ENCODE measurements at regions not wholly inside any gene's neighbourhood (a gene's known extent, or its start where the extent isn't known, plus 50 kb on each side); places are given as distances from the start of the nearest gene placed in this dataset.

DNA sequence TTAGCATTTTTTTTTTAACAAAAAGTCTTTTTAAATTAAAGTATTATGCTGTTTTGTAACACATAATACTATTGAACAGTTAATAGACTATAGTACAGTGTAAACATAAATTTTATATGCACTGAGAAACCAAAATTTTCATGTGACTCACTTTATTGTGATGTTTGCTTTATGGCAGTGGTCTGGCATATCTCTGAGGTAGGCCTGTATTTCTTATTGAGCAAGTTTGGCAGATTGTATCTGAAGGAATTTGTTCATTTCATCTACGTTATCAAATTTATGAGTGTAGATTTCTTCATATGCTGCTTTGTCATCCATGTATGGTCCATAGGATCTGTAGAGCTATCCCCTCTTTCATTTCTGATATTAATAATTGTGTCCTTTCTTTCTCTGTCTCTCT, 78.8 kb upstream of the PDE3A start:
- no peak for DNase-seq
- H4K20me1 ChIP-seq (ENCODE audit: insufficient read depth, low read length): no peaks in the 10 kb centered on the region
- no peak overlapping the region for H3K14ac ChIP-seq (replicated peaks; ENCODE audit: low read depth, low read length)
- no peak overlapping the region for H2BK5ac ChIP-seq (ENCODE audit: low read depth, low read length, poor library complexity, severe bottlenecking)
- in situ Hi-C loops (cut with MboI; ENCODE audit: low sequenced_read_pairs) (no loop called here), intact Hi-C loops (cut with micrococcal nuclease) (no loop called here), dilution Hi-C loops (cut with HindIII; ENCODE audit: low sequenced_read_pairs, unreplicated experiment) (no loop called here)
- no peak overlapping the region for H3K4me2 ChIP-seq (ENCODE audit: low read depth, low read length)
- H3K56ac ChIP-seq (ENCODE audit: extremely low read depth, insufficient read depth, low read length): no peak overlapping the region
- no peaks in the 10 kb centered on the region for H3K9me1 ChIP-seq (ENCODE audit: insufficient read depth, low read length)
- H2BK120ac ChIP-seq (ENCODE audit: low read depth, low read length): no peak overlapping the region
- H3K4me3 ChIP-seq (ENCODE audit: insufficient read depth, low read depth, low read length): no peak overlapping the region
- H2AK9ac ChIP-seq (replicated peaks; ENCODE audit: low read depth, low read length, poor library complexity): no peak overlapping the region
- H3K9me3 ChIP-seq (ENCODE audit: control insufficient read depth, insufficient read depth, low read length): no peaks in the 10 kb centered on the region
- no peak overlapping the region for H2AFZ ChIP-seq (replicated peaks; ENCODE audit: low read length, poor library complexity)
- ATAC-seq (ENCODE audit: low read depth): no peak
- POLR2A ChIA-PET (ENCODE audit: unreplicated experiment): no interaction called here
- no peak overlapping the region for H4K5ac ChIP-seq (ENCODE audit: low read depth, low read length)
- TF ChIP-seq RCOR1 (IDR thresholded peaks at IDR 0.05; ENCODE audit: insufficient replicate concordance, low read length) (no peak), BHLHE40 (IDR thresholded peaks at IDR 0.05; ENCODE audit: low read depth, low read length) (no peak)
- H2BK20ac ChIP-seq (ENCODE audit: low read depth, low read length): no peak overlapping the region
- H4K91ac ChIP-seq (ENCODE audit: insufficient read depth, low read depth, low read length): no peak overlapping the region
- CTCF ChIA-PET: no interaction called here
- H3K23ac ChIP-seq (ENCODE audit: low read depth, low read length): no peak overlapping the region
- no peak overlapping the region for H4K8ac ChIP-seq (ENCODE audit: low read depth in 2 of 2, low read length in 2 of 2)
- H3K18ac ChIP-seq (ENCODE audit: low read depth, low read length): no peak overlapping the region
- no TSS peak for BruUV-seq (replicated peaks)
- H3K36me3 ChIP-seq (ENCODE audit: control insufficient read depth, insufficient read depth, low read length): no peaks in the 10 kb centered on the region
- no peak overlapping the region for H2BK15ac ChIP-seq (ENCODE audit: low read depth, low read length)
- no peaks in the 10 kb centered on the region for H3K79me1 ChIP-seq (ENCODE audit: low read depth in 1 of 2, low read length in 2 of 2)
- no peaks in the 10 kb centered on the region for H3K27me3 ChIP-seq (ENCODE audit: control insufficient read depth, insufficient read depth, low read length)
- no peak overlapping the region for H3K9ac ChIP-seq (ENCODE audit: low read depth, low read length)
- H3K4ac ChIP-seq (ENCODE audit: low read depth, low read length): no peak overlapping the region
- H2AK5ac ChIP-seq (ENCODE audit: low read depth, low read length): no peak overlapping the region
- no peak overlapping the region for H3K27ac ChIP-seq (ENCODE audit: insufficient read depth, low read length)
- WGBS, 2 experiments (ENCODE audit: extremely low coverage in 2 of 2, insufficient read length in 1 of 2): no CpG with 5 or more reads among the region's 1 CpG
- H3K4me1 ChIP-seq (ENCODE audit: control insufficient read depth, insufficient read depth, low read length): no peaks in the 10 kb centered on the region
